Osteocyte (in vitro differentiated cells): ENCODE measurements at regions not wholly inside any gene's neighbourhood (a gene's known extent, or its start where the extent isn't known, plus 50 kb on each side); places are given as distances from the start of the nearest gene placed in this dataset.
A peak's percentile ranks its signal among the peaks of the same experiment; 100 is the strongest.
"Not testable (repeated sequence)": the region's sequence is repeated elsewhere in the genome, so short reads cannot be mapped to it uniquely, and the experiment has no call there.

Source experiments
- DNase-seq: peaks from one replicate; pipeline ENCODE4 v3.0.0; 2021; ENCODE audit warnings: mixed read lengths; ENCODE audit not compliant: unreplicated experiment; ENCODE audit errors: extremely low spot score
- H3K27ac Mint-ChIP-seq: one replicate; pipeline ENCODE4 v1.8.0; 2021; ENCODE audit warnings: mild to moderate bottlenecking, mixed read lengths; ENCODE audit not compliant: unreplicated experiment
- H3K27me3 Mint-ChIP-seq: one replicate; pipeline ENCODE4 v1.8.0; 2021; ENCODE audit warnings: mixed read lengths; ENCODE audit not compliant: unreplicated experiment
- H3K36me3 Mint-ChIP-seq: one replicate; pipeline ENCODE4 v1.8.0; 2021; ENCODE audit warnings: mixed read lengths; ENCODE audit not compliant: unreplicated experiment
- H3K4me1 Mint-ChIP-seq: one replicate; pipeline ENCODE4 v1.8.0; 2021; ENCODE audit warnings: mixed read lengths; ENCODE audit not compliant: unreplicated experiment
- H3K4me3 Mint-ChIP-seq: one replicate; pipeline ENCODE4 v1.8.0; 2021; ENCODE audit warnings: mild to moderate bottlenecking, moderate library complexity, mixed read lengths; ENCODE audit not compliant: unreplicated experiment
- H3K9me3 Mint-ChIP-seq: one replicate; pipeline ENCODE4 v1.8.0; 2021; ENCODE audit warnings: mixed read lengths; ENCODE audit not compliant: unreplicated experiment
- TF ChIP-seq, protein P1 (sequence below): fragments of 200-600 bp; sonication (generic); IDR thresholded peaks from 2 replicates; pipeline ENCODE4 v1.5.0; 2021; ENCODE audit warnings: antibody characterized with exemption, mild to moderate bottlenecking, moderate library complexity

DNA sequence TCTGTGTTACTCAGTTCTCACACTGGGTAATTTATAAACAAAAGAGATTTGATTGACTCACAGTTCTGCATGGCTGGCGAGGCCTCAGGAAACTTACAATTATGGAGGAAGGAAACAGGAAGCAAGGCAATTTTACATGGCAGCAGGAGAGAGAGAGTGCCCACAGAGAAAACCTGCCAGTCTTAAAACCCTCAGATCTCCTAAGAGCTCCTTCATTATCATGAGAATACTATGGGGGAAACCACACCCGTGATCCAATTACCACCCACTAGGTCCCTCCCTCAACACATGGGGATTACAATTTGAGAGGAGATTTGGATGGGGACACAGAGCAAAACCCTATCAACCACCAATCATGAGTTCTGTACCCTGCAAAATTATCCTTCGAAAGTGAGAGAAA, 1180.8 kb downstream of the JRKL start:
- Mint-ChIP-seq H3K9me3 (peaks cover 15% of the 10 kb centered on the region), H3K4me1 (peaks cover 1% of the 10 kb centered on the region), H3K4me3 (no peak overlapping the region), H3K36me3 (no peaks in the 10 kb centered on the region), H3K27me3 (peaks cover 5% of the 10 kb centered on the region), H3K27ac (no peak overlapping the region)
- TF ChIP-seq, protein P1, sequence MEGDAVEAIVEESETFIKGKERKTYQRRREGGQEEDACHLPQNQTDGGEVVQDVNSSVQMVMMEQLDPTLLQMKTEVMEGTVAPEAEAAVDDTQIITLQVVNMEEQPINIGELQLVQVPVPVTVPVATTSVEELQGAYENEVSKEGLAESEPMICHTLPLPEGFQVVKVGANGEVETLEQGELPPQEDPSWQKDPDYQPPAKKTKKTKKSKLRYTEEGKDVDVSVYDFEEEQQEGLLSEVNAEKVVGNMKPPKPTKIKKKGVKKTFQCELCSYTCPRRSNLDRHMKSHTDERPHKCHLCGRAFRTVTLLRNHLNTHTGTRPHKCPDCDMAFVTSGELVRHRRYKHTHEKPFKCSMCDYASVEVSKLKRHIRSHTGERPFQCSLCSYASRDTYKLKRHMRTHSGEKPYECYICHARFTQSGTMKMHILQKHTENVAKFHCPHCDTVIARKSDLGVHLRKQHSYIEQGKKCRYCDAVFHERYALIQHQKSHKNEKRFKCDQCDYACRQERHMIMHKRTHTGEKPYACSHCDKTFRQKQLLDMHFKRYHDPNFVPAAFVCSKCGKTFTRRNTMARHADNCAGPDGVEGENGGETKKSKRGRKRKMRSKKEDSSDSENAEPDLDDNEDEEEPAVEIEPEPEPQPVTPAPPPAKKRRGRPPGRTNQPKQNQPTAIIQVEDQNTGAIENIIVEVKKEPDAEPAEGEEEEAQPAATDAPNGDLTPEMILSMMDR: no peak
- no peak for DNase-seq

- H3K4me3 Mint-ChIP-seq, H3K27me3 Mint-ChIP-seq, H3K27ac Mint-ChIP-seq, H3K9me3 Mint-ChIP-seq, DNase-seq, H3K4me1 Mint-ChIP-seq, H3K36me3 Mint-ChIP-seq: not testable (repeated sequence)
These were observed 1184.0 kb downstream of the JRKL start for GRCh38 chr11:97573771-97574170.

DNA sequence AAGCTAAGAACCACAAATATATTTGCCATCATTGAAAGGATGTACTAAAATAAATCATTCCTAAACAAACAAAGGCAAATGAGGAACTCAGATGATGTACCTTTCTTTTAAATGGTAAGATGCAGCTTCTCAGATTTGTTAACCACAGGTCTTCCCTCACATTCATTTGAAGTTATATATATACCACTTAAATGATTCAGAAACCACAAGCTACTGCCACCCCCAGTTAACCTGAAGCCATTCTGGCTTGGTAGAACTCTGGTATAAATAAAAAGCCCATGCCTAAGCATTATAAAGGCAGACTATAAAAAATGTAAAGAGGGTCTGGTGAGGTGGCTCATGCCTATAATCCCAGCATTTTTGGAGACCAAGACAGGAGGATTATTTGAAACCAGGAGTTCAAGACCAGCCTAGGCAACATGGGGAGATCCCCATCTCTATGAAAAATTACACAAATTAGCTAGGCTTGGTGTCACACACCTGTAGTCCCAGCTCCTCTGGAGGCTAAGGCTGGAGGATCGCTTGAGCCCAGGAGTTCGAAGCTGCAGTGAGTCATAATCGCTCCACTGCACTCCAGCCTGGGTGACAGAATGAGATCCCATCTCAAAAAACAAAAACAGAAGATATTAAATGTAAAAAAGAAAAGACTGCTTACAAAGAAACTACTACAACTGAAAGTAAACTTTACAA, 1185.3 kb downstream of the JRKL start:
- Mint-ChIP-seq H3K9me3 (no peaks in the 10 kb centered on the region), H3K27me3 (peaks cover 12% of the 10 kb centered on the region), H3K36me3 (no peaks in the 10 kb centered on the region), H3K27ac (no peak overlapping the region), H3K4me1 (no peaks in the 10 kb centered on the region), H3K4me3 (no peak overlapping the region)
- TF ChIP-seq, protein P1: no peak
- no peak for DNase-seq

DNA sequence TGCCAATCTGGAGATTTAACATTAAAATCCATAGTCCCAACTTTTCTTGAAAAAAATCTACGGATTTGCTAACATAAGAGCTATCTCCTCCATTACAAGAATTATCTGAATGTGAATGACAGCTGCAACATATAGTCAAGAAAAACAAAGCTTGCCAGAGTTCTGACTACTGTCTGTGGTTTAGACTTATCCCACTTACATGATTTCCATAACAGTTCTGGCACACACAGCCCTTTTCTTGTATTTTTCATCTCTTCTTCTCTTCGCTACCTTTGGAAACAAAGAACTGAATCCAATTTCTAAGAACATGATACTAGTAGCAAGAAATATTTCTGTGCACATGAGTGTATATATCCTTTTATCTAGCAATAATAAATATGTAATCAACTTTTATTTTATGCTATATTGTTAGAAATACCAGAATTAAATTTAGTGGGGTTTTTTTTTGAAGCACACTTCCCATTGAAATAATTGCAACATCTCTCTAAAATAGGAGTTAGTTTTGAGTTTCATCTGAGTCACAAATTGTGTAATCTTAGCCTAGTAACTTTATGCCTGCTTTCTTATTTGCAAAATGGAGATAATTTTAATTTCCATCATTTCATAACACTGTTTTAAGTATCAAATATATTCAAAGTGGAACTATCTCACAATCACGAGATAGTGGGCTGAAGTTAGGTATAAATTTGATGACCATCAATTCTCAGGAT, 1217.6 kb downstream of the JRKL start:
- H3K9me3 Mint-ChIP-seq: no peaks in the 10 kb centered on the region
- no peak for DNase-seq
- peaks cover 19% of the 10 kb centered on the region for H3K27me3 Mint-ChIP-seq
- no peak overlapping the region for H3K27ac Mint-ChIP-seq
- no peak overlapping the region for H3K4me3 Mint-ChIP-seq
- TF ChIP-seq, protein P1: no peak
- no peaks in the 10 kb centered on the region for H3K36me3 Mint-ChIP-seq
- no peaks in the 10 kb centered on the region for H3K4me1 Mint-ChIP-seq

DNA sequence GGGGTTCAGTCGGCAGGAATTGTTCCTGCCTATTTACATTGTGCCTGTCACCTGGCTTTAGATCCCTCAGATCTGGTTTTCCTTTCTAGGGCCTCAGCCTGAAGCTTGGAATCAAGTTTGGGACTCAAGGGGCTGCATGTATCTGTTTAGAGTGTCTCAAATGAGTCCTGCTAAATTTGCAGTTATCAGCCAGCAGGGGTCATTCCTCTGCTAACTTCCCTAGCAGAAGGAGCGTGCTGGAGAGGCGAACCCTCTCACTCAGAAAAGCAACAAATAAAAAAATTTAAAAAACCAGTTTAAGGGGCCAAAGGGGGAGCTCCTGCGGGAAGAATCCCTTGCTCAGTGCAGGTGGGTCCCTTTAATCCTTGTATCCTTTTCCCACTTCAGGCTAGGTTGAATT, 1220.2 kb downstream of the JRKL start:
- Mint-ChIP-seq H3K36me3 (no peaks in the 10 kb centered on the region), H3K4me3 (no peak overlapping the region), H3K27ac (no peak overlapping the region), H3K4me1 (peaks cover 8% of the 10 kb centered on the region), H3K9me3 (no peaks in the 10 kb centered on the region), H3K27me3 (peaks cover 7% of the 10 kb centered on the region)
- DNase-seq: no peak
- TF ChIP-seq, protein P1: peak; percentile 42
